LNCaP clone FGC (cell line): ENCODE measurements at regions not wholly inside any gene's neighbourhood (a gene's known extent, or its start where the extent isn't known, plus 50 kb on each side); places are given as distances from the start of the nearest gene placed in this dataset.
A peak's percentile ranks its signal among the peaks of the same experiment; 100 is the strongest.

Experiments
- DNase-seq: peaks from one replicate; pipeline ENCODE4 v3.0.0-alpha.2; 2011; ENCODE audit warnings: low read depth
- H3K4me3 ChIP-seq: 2 replicates; pipeline ENCODE4 v1.5.1; 2011; ENCODE audit warnings: mild to moderate bottlenecking, low read depth, low read length, control low read depth
- TF ChIP-seq, protein P1 (sequence below): IDR thresholded peaks from 2 replicates; pipeline ENCODE4 v1.5.1; 2012; ENCODE audit warnings: mild to moderate bottlenecking; ENCODE audit not compliant: control insufficient read depth, insufficient read depth; ENCODE audit errors: extremely low read depth

DNA sequence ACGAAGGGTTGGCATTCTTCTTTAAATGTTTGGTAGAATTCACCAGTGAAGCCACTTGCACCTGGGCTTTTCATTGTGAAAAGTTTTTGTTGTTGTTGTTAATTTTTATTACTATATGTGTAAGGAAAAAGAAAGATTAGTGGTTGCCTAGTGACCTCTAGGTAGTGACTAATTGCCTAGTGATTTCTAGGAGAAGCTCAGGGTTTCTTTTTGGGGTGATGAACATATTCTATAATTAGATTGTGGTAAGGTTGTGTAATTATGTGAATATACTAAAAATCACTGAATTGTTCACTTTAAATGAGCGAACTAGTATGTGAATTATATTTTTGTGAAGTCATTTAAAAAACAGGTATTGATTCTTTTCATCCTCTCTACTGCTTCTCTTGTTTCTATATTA, 123.8 kb upstream of the TMEM170B start:
- H3K4me3 ChIP-seq: no peak overlapping the region
- DNase-seq: no peak
- TF ChIP-seq, protein P1, sequence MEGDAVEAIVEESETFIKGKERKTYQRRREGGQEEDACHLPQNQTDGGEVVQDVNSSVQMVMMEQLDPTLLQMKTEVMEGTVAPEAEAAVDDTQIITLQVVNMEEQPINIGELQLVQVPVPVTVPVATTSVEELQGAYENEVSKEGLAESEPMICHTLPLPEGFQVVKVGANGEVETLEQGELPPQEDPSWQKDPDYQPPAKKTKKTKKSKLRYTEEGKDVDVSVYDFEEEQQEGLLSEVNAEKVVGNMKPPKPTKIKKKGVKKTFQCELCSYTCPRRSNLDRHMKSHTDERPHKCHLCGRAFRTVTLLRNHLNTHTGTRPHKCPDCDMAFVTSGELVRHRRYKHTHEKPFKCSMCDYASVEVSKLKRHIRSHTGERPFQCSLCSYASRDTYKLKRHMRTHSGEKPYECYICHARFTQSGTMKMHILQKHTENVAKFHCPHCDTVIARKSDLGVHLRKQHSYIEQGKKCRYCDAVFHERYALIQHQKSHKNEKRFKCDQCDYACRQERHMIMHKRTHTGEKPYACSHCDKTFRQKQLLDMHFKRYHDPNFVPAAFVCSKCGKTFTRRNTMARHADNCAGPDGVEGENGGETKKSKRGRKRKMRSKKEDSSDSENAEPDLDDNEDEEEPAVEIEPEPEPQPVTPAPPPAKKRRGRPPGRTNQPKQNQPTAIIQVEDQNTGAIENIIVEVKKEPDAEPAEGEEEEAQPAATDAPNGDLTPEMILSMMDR: no peak

DNA sequence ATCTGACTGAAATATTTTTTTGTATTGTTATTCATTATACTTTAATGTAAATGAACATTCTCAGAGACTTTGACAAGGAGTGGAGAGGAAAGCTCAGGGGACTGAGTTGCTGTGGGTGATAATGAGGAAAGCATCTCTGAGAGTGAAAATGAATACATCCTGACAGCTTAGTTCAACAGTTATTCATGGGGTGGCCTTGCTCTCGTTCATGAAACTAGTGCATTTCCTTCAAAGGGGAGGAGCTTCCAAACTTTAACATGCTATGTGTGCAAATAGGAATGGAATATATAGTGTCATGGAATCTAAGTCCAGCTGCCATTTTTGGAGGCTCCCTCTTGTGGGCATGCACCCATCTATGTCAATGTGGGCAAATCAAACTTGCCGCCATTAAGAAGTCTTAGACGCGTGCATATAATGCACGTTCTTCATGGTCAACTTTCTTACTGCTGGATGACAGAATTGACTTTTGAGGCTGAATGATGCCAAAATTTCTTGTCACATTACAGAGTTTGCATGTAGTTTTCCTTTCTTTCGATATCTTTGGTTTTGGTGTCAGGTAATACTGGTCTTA, 124.3 kb upstream of the TMEM170B start:
- TF ChIP-seq, protein P1: peak; percentile 23; the same call in 1 of the 2 replicates
- H3K4me3 ChIP-seq: no peak overlapping the region
- DNase-seq: no peak

DNA sequence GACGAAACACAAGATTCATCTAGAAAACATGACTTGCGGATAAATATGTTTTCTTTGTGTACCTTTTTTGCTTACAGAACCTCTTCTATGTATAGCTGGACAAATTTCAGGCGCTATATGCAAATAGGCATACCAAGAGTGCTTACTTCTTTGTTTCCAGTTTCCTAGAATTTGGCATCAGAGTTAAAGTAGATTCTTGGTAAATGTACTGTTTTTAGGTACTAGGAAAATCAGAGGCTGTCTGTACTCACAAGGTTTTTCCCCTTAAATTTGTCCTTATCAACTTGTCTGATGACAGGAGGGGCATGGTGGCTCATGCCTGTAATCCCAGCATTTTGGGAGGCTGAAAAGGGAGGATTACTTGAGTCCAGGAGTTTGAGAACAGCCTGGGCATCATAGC, 124.9 kb upstream of the TMEM170B start:
- DNase-seq: no peak
- H3K4me3 ChIP-seq: no peak overlapping the region
- TF ChIP-seq, protein P1: no peak

DNA sequence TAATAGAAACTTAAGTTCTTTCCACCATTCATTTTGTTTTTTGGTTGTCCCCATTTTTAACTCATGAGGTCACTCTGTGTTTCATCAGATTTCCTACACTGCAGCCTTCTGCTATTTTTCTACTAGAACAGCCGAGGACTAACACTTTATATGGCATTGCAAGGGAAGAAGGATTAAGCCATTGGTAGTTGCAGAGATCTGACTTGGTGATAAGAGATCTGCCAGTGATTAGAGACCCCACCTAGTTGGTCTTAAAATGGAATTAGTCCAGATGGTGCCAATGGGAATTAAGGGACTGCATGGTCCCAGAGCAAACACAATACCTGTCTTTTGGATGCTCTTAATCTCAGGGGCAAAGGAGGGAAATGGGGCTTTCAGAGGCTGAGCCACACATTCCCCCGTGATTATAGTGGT, 125.5 kb upstream of the TMEM170B start:
- no peak overlapping the region for H3K4me3 ChIP-seq
- no peak for DNase-seq
- TF ChIP-seq, protein P1: no peak

DNA sequence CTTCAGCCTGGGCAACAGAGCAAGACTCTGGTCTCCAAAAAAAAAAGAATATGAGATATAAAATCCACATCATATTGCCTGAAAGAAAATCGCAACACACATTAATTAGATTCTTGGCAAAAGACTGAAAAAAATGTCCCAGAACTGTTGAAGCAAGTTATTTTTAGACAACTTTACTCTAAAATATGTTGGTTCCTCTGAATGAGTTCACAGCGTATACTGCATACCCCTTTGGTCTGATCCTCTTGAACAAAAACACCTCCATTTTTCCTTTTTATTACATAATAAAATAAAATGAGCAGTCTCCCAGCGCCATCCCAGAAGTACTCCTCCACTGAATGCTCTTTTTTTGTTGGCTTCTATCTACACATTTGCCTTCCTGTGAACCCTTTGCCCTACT, 126.0 kb upstream of the TMEM170B start:
- DNase-seq: no peak
- no peak overlapping the region for H3K4me3 ChIP-seq
- TF ChIP-seq, protein P1: no peak

DNA sequence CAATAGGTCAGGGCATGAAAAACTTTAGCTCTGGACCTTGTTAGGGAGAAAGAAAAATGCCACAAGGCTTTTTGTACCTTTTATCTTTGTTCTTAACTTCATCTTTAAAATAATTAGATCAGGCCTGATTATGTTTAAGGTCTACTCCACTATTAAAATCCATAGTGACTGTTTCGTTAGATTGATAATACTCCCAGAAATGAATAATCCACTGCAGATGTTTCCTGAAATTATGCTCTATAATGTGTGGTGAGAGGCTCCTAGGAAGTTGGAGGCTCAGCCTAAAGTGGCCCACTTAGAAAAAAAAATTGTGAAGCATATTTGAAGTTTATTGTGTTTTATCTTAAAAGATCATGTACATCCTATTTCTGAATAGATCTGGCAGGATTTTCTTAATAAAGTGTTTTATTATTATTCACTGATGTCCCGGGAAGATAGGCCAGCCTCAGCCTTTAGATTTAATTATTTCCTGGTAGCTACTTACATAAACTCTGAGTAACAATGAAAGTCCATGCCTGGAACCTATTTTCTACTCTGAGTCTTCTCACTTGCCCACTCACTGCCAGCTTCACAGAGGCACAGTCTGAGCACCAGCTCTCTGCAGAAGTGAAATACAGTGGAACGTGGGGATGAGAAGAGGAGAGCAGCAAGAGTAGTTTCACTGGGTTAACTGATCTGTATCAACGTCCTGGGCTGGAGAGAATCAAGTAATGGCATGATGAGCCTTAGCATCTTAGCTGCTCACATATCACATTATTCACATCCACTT, 126.8 kb upstream of the TMEM170B start:
- TF ChIP-seq, protein P1: no peak
- no peak overlapping the region for H3K4me3 ChIP-seq
- DNase-seq: no peak
